OCI-LY1 (cell line): ENCODE measurements at regions not wholly inside any gene's neighbourhood (a gene's known extent, or its start where the extent isn't known, plus 50 kb on each side); places are given as distances from the start of the nearest gene placed in this dataset.
"Not testable (repeated sequence)": the region's sequence is repeated elsewhere in the genome, so short reads cannot be mapped to it uniquely, and the experiment has no call there.

Source experiments
- CTCF ChIP-seq: fragments of 200-600 bp; sonication (generic), shearing (Covaris generic); IDR thresholded peaks from 2 replicates; pipeline ENCODE4 v1.5.1; 2017; ENCODE audit warnings: mild to moderate bottlenecking, antibody characterized with exemption, low read length, moderate library complexity, mixed read lengths
- EZH2 ChIP-seq: fragments of 200-600 bp; sonication (generic), shearing (Covaris generic); IDR thresholded peaks from 2 replicates; pipeline ENCODE4 v1.8.0; 2017; ENCODE audit warnings: borderline replicate concordance, mixed run types, mild to moderate bottlenecking, antibody characterized with exemption, low read length, moderate library complexity, mixed read lengths

- not testable (repeated sequence) for TF ChIP-seq CTCF, EZH2
Observed at GRCh38 chr2:194787071-194787470, 870.0 kb upstream of the SLC39A10 start.
